NOMO-1 (cell line): ENCODE measurements at regions not wholly inside any gene's neighbourhood (a gene's known extent, or its start where the extent isn't known, plus 50 kb on each side); places are given as distances from the start of the nearest gene placed in this dataset.

Experiments
- DNase-seq, 2 experiments: peaks; one replicate each; lab custom pipeline; 2025; ENCODE audit not compliant: unreplicated experiment in 2 of 2; lab: John Stamatoyannopoulos, UW

DNA sequence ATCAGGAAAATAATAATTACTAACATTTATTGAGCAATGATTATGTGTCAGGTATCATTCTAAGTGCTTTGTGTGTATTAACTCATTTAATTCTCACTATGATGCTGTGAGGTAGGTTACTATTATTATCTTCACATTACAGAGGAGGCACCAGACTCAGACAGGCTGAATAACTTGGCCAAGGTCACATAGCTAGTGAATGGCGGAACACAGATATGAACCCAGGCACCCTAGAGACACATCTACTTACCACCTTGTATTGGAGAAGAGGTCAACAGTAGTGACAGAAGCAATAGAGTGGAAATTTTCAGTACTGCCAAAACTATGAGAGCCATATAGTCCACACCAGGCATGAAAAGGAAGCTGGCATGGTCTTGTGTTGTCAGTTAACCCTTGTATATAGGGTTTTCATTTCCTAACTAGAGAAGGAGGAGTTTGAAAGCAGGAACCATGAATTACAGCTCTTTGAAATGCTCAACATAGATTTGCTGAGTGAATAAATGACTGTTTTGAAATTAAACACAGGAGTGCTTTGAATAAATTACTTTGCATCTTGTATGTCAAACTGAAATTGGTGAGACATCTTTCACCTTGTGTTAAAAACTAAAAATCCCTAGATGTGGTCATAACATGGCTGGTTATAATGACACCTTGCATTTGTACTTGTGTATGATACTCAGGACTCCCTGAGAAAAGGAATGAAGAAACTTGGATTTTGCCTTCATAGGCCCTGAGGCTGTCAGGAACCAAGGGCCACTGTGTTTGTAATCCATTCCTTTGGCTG, 71.8 kb downstream of the RTL9 start:
- no peak for DNase-seq

GRCh38 chrX:110432091-110432905, 73.7 kb downstream of the RTL9 start:
- DNase-seq: no peak

GRCh38 chrX:110432906-110433215, 74.2 kb downstream of the RTL9 start:
- no peak for DNase-seq

DNA sequence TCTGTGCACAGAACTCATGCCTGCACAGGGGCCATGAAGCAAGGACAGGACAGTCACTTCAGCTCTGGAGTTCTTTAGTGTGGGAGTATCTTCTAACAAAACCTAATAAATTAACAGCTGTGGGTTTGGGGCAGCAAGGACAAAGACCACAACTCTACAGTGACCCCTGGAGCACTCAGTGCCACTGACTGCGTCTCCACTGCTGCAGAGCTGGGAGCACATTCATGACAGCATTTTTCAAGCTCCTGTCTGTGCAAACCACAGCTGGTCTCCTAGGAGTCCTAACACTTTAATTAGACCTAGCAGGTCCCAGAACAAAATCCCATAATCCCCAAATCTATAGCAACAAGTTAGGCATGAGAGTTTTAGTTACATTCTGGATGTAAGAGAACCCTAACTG, 76.5 kb downstream of the RTL9 start:
- no peak for DNase-seq

DNA sequence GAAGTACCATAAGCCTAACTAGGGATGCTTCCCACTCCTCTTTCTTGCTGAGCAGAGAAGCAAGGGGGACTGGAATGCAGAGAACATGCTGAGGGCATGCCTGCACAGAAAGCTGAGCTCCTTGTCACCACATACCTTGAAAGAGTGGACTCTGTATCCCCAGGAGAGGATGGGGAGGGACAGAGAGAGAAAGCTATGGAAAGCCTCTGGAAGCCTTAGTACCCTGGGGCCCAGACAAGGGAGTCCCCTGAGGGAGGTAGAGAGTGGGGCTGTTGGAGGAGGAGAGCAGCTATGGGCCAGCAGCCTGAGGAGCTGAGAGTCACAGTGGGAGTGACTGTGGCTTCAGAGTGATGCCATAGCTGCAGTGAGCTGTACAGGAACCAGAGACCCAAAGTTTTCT, 77.9 kb downstream of the RTL9 start:
- no peak for DNase-seq

- no peak for DNase-seq
Observed at GRCh38 chrX:110437686-110438085, 79.0 kb downstream of the RTL9 start.

DNA sequence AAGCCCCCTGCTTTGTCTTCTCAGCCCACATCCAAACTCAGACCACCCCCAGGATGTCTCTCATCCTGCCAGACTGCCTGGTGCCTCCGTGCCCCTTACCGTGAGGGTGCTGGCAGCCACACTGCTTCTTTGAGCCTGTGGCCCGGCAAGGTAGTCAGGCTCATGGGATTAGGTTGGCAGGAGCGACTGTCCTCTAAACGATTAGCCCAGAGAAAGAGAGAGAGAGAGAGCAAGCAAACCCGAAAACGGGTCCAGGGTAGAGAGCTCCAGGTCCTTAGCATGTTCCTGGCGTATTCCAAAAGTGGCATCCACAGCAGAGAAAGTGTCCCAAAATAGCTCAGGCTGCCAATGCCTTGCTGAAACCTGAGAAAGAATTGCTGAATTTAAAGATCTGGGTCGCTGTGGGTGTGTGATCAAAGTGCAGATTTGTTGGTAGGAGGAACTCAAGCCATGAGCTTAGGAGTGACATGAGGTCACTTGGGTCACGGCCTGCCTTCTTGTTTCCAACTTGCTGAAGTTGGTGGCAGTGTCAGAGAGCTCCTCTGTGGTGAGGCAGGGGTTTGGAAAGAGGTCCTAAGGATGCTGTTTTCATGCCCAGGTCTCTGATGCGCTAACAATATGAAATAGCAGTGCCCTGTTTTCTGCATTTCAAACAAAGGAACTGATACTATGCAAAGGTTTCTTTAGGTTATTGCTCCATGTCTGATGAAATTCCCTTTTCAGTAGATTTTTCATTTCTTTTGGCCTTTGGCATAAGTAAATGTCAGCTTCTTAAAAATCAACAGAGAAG, 81.6 kb downstream of the RTL9 start:
- DNase-seq: no peak

DNA sequence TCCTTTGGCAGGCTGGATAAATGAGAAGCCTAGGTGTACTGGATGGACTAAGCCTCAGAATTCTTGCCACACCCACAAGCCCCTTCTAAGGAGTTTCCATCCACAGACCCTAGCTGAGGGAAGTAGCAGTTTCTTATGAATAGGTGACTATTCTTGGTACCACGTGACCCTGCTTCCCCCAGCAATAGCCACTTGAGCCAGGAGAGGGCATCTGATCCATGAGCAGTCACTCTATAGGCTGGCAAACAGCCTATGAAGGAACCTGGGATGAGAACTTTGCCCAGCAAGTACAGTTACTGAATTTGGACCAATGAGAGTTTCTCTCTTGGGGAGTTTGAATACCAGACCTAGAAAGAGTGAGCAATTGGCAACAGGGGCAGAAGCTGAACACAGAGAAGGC, 84.0 kb downstream of the RTL9 start:
- DNase-seq: peak in 1 of 2 experiments; percentile 28

DNA sequence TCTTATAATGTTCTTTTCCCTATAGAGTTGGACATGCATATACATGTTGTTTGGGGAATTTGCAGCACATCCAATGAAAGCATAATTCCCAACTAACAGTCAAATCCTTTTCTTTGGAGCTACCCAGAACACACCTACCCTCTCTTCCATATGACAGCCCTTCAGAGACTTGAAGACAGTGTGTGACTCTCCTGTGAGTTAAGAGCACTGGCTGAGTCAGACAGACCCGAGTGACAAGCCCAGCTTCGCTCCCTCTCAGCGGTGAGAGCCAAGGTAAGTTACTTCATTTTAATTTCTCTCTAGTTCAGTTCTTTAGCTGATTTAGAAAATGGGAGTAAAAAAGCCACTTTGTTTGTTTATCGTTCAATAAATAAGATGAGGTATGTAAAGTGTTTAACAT, 86.3 kb downstream of the RTL9 start:
- no peak for DNase-seq

DNA sequence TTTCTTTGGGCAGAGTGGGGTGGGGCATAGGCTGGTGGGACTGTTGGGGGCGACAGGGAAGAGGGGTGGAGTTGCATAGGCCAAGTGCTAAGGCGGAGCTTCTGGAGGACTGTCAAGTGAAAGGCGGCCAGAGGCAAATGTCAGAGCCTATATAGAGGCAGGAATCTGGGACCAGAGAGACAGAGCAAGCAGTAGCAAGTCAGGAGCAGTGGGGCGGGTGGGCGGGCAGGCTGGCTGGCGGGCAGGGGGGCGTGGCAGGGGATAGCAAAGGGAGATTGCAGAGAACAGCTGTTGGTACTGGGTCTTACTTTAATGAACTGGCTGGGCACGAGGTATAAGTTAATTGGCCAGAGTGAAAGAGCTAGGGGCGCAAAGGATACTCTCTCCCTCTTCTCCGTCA, 89.8 kb downstream of the RTL9 start:
- no peak for DNase-seq

- DNase-seq: no peak
Observed at GRCh38 chrX:110449312-110449711, 90.7 kb downstream of the RTL9 start.

DNA sequence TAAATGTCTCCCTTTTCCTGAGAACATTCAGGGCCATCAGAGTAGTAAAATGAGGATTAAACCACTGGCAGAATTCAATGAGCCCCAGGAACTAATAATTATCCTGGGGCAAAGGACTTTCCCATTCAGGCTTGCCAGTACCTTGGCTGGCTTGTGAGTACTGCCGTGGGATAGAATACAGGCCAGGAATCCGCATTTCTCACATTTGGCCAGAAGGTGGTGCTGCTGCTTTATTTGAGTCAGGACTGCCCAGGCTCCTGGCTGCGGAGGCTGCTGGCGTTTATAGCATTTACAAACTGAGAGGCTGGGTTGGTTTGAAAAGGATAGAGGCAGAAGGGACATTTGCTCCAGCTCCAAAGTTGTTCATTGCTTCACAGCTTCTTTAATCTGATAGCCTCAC, 91.4 kb downstream of the RTL9 start:
- DNase-seq: peak; percentile 52 to 55

GRCh38 chrX:110454336-110454735, 95.7 kb downstream of the RTL9 start:
- DNase-seq: no peak

DNA sequence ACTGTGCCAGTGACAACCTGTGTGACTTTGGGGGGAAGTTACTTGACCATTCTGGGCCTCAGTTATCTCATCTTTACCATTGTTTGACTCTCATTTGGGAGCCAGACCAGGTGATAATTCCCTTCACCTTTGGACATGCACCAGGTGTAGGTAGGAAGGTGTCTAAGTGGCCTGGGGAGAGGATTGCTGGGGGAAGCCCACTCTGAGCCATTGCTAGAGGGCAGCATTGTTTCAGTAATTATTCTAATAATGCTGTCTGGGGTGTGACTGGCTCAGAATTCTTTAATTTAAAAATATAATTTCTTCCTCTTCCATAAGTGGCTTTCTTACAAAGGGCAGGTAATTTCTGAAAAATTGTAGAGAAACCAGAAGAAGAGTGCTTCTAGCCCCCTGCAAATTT, 104.3 kb downstream of the RTL9 start:
- DNase-seq: no peak

- DNase-seq: no peak
Observed at GRCh38 chrX:110466790-110467189, 108.1 kb downstream of the RTL9 start.

DNA sequence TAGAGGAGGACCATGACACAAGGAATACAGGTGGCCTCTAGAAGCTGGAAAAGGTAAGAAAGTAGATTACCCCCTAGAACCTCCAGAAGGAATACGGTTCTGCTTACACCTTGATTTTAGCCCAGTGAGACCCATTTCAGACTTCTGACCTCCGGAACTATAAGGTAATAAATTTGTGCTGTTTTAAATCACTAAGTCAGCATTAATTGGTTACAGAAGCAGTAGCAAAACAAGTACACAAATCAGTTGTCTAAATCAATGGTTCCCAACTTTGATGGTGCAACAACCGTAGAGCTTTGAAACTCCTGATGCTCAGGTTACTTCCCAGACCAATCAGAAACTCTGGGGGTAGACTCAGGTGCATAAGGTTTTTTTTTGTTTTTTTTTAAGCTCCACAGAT, 113.6 kb downstream of the RTL9 start:
- no peak for DNase-seq

DNA sequence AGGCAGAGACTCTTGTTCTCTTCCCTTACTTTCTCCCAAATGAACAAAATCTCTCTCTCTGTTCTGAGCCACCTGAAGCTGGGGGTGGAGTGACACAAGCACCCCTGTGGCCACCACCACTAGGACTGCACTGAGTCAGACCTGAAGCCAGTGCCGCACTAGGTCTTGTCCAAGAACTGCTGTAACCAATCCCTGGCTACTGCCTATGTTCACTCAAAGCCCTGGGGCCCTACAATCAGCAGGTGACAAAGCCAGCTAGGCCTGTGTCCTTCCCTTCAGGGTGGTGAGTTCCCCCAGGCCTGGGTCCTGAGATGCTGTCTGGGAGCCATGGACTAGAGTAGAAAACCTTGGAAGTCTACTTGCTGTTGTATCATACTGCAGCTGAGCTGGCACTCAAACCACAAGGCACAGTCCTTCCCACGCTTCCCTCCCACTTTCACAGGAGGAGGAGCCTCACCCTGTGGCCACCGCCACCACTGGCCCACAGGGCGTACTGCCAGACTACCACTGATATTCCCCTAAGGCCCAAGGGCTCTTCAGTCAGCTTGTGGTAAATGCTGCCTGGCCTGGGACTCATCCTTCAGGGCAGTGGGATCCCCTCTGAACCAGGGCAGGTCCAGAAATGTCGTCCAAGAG, 119.1 kb downstream of the RTL9 start:
- no peak for DNase-seq

GRCh38 chrX:110491846-110492620, 133.4 kb downstream of the RTL9 start:
- DNase-seq: no peak

GRCh38 chrX:110504947-110505346, 146.3 kb downstream of the RTL9 start:
- no peak for DNase-seq

DNA sequence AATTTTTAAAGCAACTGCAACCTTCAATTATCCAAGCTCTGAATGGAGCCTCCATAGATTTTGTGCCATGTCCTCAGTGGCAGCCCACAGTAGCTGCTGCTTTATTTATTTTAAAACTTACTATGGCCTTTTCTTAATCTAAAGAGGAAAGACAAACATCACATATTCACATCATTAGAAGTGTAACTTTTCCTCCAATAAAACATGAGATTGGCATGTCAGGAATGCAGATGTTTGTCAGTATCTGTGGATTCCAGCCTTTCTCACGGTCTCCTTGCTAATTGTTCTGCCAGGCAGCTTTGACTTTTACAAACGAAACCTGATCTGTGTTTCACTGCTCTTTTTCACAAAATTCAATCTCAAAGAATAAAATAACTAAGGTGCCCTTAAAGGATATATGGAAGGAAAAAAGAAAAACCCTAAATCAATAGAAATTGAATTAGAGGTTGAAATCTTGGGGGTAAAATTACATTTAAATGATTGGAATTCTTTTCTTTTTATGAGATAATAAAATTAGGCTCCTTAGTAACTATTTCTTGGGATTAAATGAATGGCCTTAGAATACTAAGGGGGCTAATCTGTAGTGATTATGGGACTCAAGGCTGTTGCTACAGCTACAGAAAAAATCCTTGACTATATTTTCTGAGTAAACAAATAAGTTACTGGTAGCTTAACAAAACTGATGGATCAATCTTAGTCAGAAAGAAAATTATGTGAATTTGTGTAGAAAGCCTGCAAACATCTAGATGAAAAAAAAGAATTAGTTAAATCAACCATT, 151.3 kb downstream of the RTL9 start:
- DNase-seq: no peak
